HepG2 (cell line): ENCODE measurements at regions not wholly inside any gene's neighbourhood (a gene's known extent, or its start where the extent isn't known, plus 50 kb on each side); places are given as distances from the start of the nearest gene placed in this dataset.

Experiments
- ATF3 ChIP-seq: sonication (generic); formaldehyde crosslinking; IDR thresholded peaks from 2 replicates; pipeline ENCODE4 v1.4.0; 2020; ENCODE audit warnings: missing genetic modification reagents
- CEBPB ChIP-seq: IDR thresholded peaks from 2 replicates; pipeline ENCODE4 v1.6.1; 2011; ENCODE audit warnings: low read depth, low read length, improper control_type of control experiment, borderline replicate concordance
- ELK4 ChIP-seq: sonication (generic); formaldehyde crosslinking; IDR thresholded peaks from 2 replicates; pipeline ENCODE4 v1.9.0; 2021; ENCODE audit warnings: missing genetic modification reagents, borderline replicate concordance
- RBM22 ChIP-seq: fragments of 200-400 bp; formaldehyde crosslinking; optimal IDR thresholded peaks from 2 replicates; pipeline ENCODE3; 2017; ENCODE audit warnings: mild to moderate bottlenecking, low read length, moderate library complexity
- U2AF2 ChIP-seq: fragments of 200-400 bp; formaldehyde crosslinking; IDR thresholded peaks from 2 replicates; pipeline ENCODE4 v1.6.1; 2017; ENCODE audit warnings: low read depth, mild to moderate bottlenecking, low read length
- USF2 ChIP-seq, 2 experiments: sonication (generic) in 1 of 2; formaldehyde crosslinking in 1 of 2; IDR thresholded peaks; 2 replicates each; pipeline versions ENCODE4 v1.5.1 to v1.6.1; 2011 to 2020; ENCODE audit warnings: borderline replicate concordance in 1 of 2, low read depth in 1 of 2, low read length in 1 of 2, mild to moderate bottlenecking in 1 of 2, missing genetic modification reagents in 1 of 2, moderate library complexity in 1 of 2
- ZBTB33 ChIP-seq: sonication (generic); formaldehyde crosslinking; IDR thresholded peaks from 2 replicates; pipeline ENCODE4 v1.4.0; 2020; ENCODE audit warnings: missing genetic modification reagents
- ZKSCAN1 ChIP-seq: fragments of 150-350 bp; IDR thresholded peaks from 2 replicates; pipeline ENCODE4 v1.6.1; 2014; ENCODE audit warnings: low read length
- TF ChIP-seq, protein P1 (sequence below): sonication (generic); formaldehyde crosslinking; IDR thresholded peaks from 2 replicates; pipeline ENCODE4 v1.5.1; 2020; ENCODE audit warnings: missing genetic modification reagents, mild to moderate bottlenecking, borderline replicate concordance

- no peak for TF ChIP-seq ELK4 (CRISPR knock-in tag)
- no peak for TF ChIP-seq USF2 (IDR thresholded peaks at IDR 0.05; ENCODE audit: low read depth, low read length)
- no peak for TF ChIP-seq USF2 (CRISPR knock-in tag; IDR thresholded peaks at IDR 0.05; ENCODE audit: borderline replicate concordance)
- TF ChIP-seq ZKSCAN1: no peak
- no peak for TF ChIP-seq ZBTB33 (CRISPR knock-in tag)
- no peak for TF ChIP-seq CEBPB
- no peak for TF ChIP-seq ATF3 (CRISPR knock-in tag)
- no peak for TF ChIP-seq U2AF2
- TF ChIP-seq, protein P1, sequence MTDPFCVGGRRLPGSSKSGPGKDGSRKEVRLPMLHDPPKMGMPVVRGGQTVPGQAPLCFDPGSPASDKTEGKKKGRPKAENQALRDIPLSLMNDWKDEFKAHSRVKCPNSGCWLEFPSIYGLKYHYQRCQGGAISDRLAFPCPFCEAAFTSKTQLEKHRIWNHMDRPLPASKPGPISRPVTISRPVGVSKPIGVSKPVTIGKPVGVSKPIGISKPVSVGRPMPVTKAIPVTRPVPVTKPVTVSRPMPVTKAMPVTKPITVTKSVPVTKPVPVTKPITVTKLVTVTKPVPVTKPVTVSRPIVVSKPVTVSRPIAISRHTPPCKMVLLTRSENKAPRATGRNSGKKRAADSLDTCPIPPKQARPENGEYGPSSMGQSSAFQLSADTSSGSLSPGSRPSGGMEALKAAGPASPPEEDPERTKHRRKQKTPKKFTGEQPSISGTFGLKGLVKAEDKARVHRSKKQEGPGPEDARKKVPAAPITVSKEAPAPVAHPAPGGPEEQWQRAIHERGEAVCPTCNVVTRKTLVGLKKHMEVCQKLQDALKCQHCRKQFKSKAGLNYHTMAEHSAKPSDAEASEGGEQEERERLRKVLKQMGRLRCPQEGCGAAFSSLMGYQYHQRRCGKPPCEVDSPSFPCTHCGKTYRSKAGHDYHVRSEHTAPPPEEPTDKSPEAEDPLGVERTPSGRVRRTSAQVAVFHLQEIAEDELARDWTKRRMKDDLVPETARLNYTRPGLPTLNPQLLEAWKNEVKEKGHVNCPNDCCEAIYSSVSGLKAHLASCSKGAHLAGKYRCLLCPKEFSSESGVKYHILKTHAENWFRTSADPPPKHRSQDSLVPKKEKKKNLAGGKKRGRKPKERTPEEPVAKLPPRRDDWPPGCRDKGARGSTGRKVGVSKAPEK (CRISPR knock-in tag): no peak
- no peak for TF ChIP-seq RBM22
Observed at GRCh38 chr7:68971634-68972340, 626.5 kb upstream of the AUTS2 start.
